ENCODE measurements at regions not wholly inside any gene's neighbourhood (a gene's known extent, or its start where the extent isn't known, plus 50 kb on each side); places are given as distances from the start of the nearest gene placed in this dataset.

DNA sequence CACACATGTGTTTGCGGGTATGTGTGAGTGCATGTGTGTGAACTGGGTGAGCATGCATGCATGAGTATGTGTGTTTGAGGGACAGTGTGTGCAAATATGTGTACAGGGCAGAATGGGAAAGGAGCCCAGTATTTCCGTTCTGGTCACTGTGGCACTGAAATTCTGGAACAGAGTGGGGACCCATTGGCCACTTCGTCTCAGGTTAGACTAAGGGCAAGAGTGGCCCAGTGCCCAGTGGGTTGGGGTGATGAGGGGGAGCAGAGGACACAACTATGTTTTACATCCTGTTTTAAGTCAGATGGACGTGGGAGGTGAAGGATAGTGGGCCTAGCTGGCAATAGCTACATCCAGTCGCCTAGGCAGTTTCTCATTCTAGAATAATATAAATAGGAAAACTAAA, 438.5 kb downstream of the DYNC2H1 start:
- H3K36me3 ChIP-seq (ENCODE audit: insufficient read depth) = no peaks in the 10 kb centered on the region
- 81% methylated on average over 5 of the region's 5 CpGs for WGBS
- no peak for DNase-seq (ENCODE audit: extremely low spot score)
- H3K4me1 ChIP-seq (ENCODE audit: insufficient read depth) = no peaks in the 10 kb centered on the region
- no peak overlapping the region for H3K27ac ChIP-seq (ENCODE audit: low read depth)
- H3K4me3 ChIP-seq (ENCODE audit: low read depth, low read length) = no peak overlapping the region

DNA sequence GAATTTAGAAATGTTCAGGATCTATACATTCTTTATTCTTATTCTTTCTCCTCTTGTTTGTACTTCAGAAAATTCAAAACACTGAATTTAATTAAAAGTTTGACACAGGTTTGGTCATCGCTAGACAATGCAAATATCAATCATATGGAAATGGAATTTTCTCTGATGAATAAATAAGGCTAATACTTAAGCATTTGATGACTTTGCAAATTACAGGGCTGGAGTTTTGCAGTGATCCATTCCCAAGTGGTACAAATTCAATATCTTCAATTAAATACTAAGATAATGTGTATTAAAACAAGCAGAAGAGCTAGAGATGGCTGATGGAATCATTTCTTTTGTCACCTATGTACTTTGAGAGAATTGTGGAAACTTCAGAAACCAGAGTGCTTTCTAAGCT, 439.6 kb downstream of the DYNC2H1 start:
- DNase-seq (ENCODE audit: extremely low spot score) = no peak
- Histone ChIP-seq H3K4me1 (ENCODE audit: insufficient read depth) (no peaks in the 10 kb centered on the region), H3K36me3 (ENCODE audit: insufficient read depth) (no peaks in the 10 kb centered on the region), H3K4me3 (ENCODE audit: low read depth, low read length) (no peak overlapping the region), H3K27ac (ENCODE audit: low read depth) (no peak overlapping the region)
- 99% methylated on average over 1 of the region's 1 CpG for WGBS

DNA sequence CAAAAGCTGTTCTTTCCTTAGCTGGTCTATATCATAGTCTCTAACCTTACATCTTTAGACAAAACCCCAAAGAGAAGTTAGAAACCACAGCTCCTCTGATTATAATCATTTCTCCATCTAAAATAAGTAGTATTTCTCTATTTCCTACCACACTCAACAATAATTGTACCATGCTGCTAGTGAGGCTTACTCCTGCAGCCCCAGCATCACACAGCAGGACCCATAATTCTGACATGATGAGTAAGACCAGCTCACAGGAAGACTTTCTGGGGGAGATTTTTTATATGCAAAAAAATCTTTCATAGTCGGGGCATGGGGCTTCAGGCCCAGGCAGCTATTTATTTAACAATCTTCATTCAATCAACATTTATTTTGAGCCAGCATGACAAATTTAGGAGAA, 441.6 kb downstream of the DYNC2H1 start:
- no peak for DNase-seq (ENCODE audit: extremely low spot score)
- no peaks in the 10 kb centered on the region for H3K4me1 ChIP-seq (ENCODE audit: insufficient read depth)
- no peaks in the 10 kb centered on the region for H3K36me3 ChIP-seq (ENCODE audit: insufficient read depth)
- no peak overlapping the region for H3K4me3 ChIP-seq (ENCODE audit: low read depth, low read length)
- WGBS = 74% methylated on average over 1 of the region's 1 CpG
- H3K27ac ChIP-seq (ENCODE audit: low read depth) = no peak overlapping the region

DNA sequence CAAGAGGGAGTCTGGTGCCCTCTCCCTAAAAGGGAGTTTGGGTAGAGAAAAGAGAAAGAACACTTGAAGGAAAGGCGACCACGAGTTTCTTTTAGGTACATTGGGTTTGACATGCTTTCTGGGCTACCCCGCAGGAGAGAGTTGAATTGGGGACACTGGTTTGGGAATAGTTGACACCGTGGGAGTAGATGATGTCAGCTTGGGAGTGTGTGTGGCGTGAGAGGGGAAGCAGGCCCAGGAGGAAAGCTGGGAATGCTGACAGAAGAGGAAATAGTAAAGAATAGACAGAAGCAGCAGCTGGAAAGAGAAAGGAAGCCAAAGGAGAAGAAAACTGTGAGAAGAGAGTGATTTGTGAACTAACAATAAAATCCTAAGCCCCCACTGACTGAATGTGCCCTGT, 442.9 kb downstream of the DYNC2H1 start:
- 78% methylated on average over 5 of the region's 5 CpGs for WGBS
- Histone ChIP-seq H3K4me3 (ENCODE audit: low read depth, low read length) (no peak overlapping the region), H3K4me1 (ENCODE audit: insufficient read depth) (no peaks in the 10 kb centered on the region), H3K36me3 (ENCODE audit: insufficient read depth) (no peaks in the 10 kb centered on the region), H3K27ac (ENCODE audit: low read depth) (no peak overlapping the region)
- no peak for DNase-seq (ENCODE audit: extremely low spot score)

DNA sequence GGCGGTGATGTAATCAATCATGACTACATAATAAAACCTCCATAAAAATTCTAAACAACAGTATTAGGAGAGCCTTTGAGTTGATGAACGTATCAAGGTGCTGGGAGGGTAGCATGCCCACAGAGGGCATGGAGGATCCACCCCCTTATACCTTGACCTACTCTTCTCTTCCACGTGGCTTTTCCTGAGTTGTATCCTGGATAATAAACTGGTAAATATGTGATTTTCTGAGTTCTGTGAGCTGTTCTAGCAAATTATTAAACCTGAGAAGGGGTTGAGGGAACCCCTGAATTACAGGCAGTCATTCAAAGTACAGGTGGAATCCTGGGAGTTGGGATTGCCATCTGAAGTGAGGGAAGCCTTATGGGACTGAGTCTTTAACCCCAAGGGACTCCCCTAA, 446.9 kb downstream of the DYNC2H1 start:
- Histone ChIP-seq H3K36me3 (ENCODE audit: insufficient read depth) (no peaks in the 10 kb centered on the region), H3K4me3 (ENCODE audit: low read depth, low read length) (no peak overlapping the region), H3K4me1 (ENCODE audit: insufficient read depth) (no peaks in the 10 kb centered on the region), H3K27ac (ENCODE audit: low read depth) (no peak overlapping the region)
- 55% methylated on average over 3 of the region's 3 CpGs for WGBS
- DNase-seq (ENCODE audit: extremely low spot score) = no peak

DNA sequence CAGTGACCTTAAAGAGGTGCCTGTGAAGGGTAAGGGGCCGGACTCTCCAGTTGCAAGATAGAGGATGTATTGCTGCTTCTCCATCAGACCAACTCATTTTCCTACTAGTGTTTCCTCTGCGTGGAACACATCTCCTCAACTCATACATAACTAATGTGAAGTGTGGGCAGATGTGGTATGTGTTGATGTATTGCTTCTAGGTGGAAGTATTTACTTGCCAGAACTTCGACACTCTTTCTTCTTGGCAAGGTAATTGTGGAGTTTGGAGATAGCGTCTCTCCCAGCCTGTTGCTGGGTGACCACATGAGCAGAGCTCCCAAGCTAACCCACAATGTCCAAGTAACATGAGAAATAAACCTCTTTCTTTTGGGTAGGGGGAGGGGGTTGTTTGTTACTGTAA, 456.9 kb downstream of the DYNC2H1 start:
- Histone ChIP-seq H3K4me1 (ENCODE audit: insufficient read depth) (no peaks in the 10 kb centered on the region), H3K4me3 (ENCODE audit: low read depth, low read length) (no peak overlapping the region), H3K36me3 (ENCODE audit: insufficient read depth) (no peaks in the 10 kb centered on the region), H3K27ac (ENCODE audit: low read depth) (no peak overlapping the region)
- WGBS = 68% methylated on average over 4 of the region's 4 CpGs
- DNase-seq (ENCODE audit: extremely low spot score) = no peak

DNA sequence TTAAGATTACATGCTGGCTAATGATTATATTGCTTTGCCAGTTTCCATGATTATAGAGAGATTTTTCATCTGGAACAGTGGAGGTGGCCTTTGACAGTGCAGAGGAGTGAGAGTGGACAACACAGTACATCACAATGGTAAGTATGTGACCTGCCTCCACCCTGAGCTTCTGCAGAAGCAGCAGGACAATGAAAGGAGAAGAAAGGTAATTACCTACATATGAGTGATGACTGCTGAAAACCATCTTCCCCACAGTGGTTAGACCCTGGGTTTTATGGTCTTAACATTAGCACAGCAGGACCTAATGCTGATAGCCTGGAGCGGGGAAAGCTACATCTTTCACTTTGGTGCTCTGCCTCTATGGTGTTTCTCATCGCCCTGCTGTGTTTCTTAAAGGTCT, 454.7 kb upstream of the DDI1 start:
- WGBS = 68% methylated on average over 2 of the region's 2 CpGs
- Histone ChIP-seq H3K27ac (ENCODE audit: low read depth) (no peak overlapping the region), H3K36me3 (ENCODE audit: insufficient read depth) (no peaks in the 10 kb centered on the region), H3K4me1 (ENCODE audit: insufficient read depth) (no peaks in the 10 kb centered on the region), H3K4me3 (ENCODE audit: low read depth, low read length) (no peak overlapping the region)
- no peak for DNase-seq (ENCODE audit: extremely low spot score)

DNA sequence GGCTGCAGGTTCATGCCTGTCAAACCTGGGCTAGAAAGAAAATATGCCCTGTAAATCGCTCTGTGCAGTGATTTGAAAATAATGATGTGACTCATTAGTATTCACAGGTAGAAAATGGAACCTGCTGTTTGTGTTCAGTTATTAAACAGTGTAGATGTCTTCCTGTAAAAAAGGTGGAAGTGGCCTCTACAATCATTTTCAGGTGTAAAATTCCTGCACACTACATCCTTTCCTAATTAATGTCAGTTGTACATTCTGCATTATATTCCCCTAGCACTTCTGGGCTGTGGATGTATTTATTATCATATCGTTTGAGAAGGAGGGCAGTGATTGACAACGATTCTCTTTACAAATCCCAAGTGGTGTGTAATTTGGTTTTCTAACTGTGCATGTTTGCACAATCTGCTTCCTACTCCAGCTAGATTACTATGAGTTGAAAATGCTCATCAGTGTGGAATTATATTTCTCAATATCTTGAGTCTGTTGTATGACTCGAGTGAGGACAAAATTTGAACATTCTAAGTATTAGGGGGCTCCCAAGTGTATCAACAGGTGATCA, 454.0 kb upstream of the DDI1 start:
- Histone ChIP-seq H3K4me3 (ENCODE audit: low read depth, low read length) (no peak overlapping the region), H3K36me3 (ENCODE audit: insufficient read depth) (no peaks in the 10 kb centered on the region), H3K27ac (ENCODE audit: low read depth) (no peak overlapping the region), H3K4me1 (ENCODE audit: insufficient read depth) (no peaks in the 10 kb centered on the region)
- WGBS = 70% methylated on average over 4 of the region's 4 CpGs
- no peak for DNase-seq (ENCODE audit: extremely low spot score)

DNA sequence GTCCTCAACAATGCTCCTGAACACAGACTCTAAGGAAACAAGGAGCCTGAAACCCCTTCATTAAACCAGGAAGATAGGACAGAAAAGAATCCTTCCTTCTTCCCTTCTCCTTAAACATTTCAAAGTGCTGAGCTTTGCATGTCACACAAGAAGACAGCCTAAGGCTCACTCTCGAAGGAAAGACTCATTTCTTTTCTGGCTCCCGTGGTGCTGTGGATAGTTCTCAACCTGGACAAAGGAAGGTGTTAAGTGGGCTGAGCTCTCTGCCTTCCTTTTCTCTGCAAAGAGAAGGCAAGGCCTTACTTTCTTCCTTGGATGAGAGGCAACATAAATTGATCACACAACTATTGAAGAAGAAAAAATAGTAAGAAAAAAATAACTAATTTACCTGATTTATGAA, 452.4 kb upstream of the DDI1 start:
- H3K36me3 ChIP-seq (ENCODE audit: insufficient read depth) = no peaks in the 10 kb centered on the region
- H3K4me1 ChIP-seq (ENCODE audit: insufficient read depth) = no peaks in the 10 kb centered on the region
- WGBS = 45% methylated on average over 2 of the region's 2 CpGs
- DNase-seq (ENCODE audit: extremely low spot score) = no peak
- no peak overlapping the region for H3K4me3 ChIP-seq (ENCODE audit: low read depth, low read length)
- H3K27ac ChIP-seq (ENCODE audit: low read depth) = no peak overlapping the region

DNA sequence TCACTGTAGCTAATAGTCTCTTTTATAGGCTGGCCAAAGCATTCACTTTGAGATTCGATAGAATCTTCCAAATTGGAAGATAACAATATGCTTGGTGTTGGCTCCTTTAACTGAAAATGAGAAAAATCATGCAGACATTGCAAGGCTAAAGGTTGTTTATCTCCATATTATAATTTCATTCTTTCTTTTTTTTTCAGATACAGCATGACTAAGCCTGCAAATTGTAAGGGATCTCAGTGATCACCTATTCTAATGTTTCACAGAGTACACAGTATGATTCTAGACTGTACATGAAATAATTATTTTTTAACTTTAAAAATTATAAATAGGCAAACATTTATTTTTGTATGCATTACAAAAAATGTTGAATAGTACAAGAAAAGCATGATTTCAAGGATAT, 451.7 kb upstream of the DDI1 start:
- no peak overlapping the region for H3K4me3 ChIP-seq (ENCODE audit: low read depth, low read length)
- 64% methylated on average over 1 of the region's 1 CpG for WGBS
- no peak for DNase-seq (ENCODE audit: extremely low spot score)
- H3K36me3 ChIP-seq (ENCODE audit: insufficient read depth) = no peaks in the 10 kb centered on the region
- no peaks in the 10 kb centered on the region for H3K4me1 ChIP-seq (ENCODE audit: insufficient read depth)
- no peak overlapping the region for H3K27ac ChIP-seq (ENCODE audit: low read depth)

DNA sequence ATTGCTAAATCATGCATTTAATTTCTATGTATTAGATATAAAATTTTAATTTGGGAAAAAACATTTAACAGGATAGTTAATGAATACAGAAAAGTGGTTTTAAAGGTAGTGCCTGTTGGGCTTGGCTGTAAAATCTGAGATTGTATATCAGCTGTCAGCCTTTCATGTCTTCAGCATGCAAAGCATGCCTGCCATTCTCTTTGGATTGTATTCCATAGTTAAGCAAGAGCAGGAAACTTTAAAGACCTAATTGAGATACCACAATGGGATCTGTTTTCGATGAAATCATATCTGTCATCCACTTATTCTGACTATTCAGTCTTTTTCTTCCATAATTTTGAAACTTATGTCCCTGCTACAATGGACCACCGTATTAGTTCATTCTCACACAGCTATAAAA, 451.0 kb upstream of the DDI1 start:
- H3K36me3 ChIP-seq (ENCODE audit: insufficient read depth) = no peaks in the 10 kb centered on the region
- 74% methylated on average over 2 of the region's 2 CpGs for WGBS
- DNase-seq (ENCODE audit: extremely low spot score) = no peak
- H3K27ac ChIP-seq (ENCODE audit: low read depth) = no peak overlapping the region
- H3K4me1 ChIP-seq (ENCODE audit: insufficient read depth) = no peaks in the 10 kb centered on the region
- no peak overlapping the region for H3K4me3 ChIP-seq (ENCODE audit: low read depth, low read length)

DNA sequence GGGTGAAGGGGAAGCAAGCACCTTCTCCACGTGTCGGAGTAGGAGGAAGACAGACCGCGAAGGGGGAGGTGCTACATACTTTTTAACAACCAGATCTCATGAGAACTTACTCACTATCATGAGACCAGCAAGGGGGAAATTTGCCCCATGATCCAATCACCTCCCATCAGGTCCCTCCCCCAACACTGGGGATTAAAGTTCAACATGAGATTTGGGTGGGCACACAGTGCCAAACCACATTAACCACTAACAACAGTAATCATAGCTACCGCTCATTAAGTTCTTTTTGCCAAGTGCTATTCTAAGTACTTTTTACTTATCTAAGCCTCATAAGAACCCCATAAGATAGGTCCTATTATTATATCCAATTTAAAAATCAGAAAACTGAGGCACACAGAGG, 450.5 kb upstream of the DDI1 start:
- no peak overlapping the region for H3K4me3 ChIP-seq (ENCODE audit: low read depth, low read length)
- no peaks in the 10 kb centered on the region for H3K36me3 ChIP-seq (ENCODE audit: insufficient read depth)
- no peak for DNase-seq (ENCODE audit: extremely low spot score)
- WGBS = 81% methylated on average over 5 of the region's 5 CpGs
- H3K27ac ChIP-seq (ENCODE audit: low read depth) = no peak overlapping the region
- no peaks in the 10 kb centered on the region for H3K4me1 ChIP-seq (ENCODE audit: insufficient read depth)

DNA sequence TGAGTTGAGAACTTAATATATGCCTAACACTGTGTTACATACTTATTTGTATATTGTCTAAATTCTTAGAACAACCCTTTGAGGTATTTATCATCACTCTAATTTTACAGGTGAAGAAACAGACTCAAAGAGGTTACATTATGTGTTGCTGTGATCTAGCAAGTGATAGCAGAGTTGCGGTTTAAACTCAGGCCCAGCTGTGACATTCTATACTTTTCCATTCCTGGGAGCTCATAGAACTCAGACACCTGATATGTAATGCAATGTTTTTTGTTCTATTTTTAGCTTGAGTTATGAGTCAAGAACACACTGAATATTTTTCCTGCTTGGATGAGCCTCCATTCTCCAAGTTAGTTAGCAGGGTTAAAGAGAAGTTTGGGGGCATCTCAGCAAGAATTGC, 449.7 kb upstream of the DDI1 start:
- no peaks in the 10 kb centered on the region for H3K36me3 ChIP-seq (ENCODE audit: insufficient read depth)
- WGBS = 68% methylated on average over 1 of the region's 1 CpG
- DNase-seq (ENCODE audit: extremely low spot score) = no peak

DNA sequence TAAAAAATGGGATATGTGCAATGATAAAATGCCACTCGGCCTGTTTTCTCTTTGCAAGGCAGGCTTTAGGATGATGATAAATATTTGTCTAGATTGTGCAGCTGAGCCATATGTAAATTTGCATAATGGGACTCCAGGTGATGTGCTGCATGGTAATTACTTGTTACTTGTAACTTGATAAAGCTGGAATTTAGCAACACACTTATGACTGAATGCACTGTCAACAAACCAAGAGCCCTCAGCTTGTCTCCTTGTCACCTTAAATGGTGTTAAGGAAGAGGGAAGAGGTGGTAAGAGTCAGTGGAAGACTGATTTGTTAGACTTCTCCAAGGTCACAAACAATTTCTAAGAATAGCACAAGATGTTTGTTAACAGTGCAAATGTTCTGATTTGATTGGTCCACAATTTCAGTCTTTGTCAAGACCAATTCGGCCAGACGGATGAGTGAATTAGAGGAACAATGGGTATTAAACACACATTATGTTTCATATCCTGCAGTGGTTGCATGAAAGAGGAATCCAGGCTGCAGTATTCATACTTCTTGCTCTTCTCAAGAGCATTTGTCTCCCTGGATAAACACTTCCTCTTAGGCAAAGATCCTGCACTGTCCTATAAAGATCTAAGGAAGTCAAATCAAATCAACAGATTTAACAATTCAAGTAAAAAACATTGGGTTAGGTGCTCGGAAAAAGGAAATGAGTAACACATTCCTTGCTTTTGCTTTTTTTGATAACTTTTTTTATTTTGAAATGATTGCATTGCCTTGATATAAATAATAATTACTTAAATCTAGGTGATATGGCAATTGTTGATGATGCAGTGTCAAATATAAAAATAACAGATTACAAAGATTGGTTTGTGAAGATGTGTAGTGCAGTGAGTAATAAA, 448.3 kb upstream of the DDI1 start:
- no peak for DNase-seq (ENCODE audit: extremely low spot score)
- Histone ChIP-seq H3K4me3 (ENCODE audit: low read depth, low read length) (no peak overlapping the region), H3K27ac (ENCODE audit: low read depth) (no peak overlapping the region), H3K36me3 (ENCODE audit: insufficient read depth) (no peaks in the 10 kb centered on the region), H3K4me1 (ENCODE audit: insufficient read depth) (no peaks in the 10 kb centered on the region)
- 69% methylated on average over 4 of the region's 4 CpGs for WGBS

More for the DNA sequence above, 449.7 kb upstream of the DDI1 start:
- Histone ChIP-seq H3K4me3 (ENCODE audit: low read depth, low read length) (no peak overlapping the region), H3K27ac (ENCODE audit: low read depth) (no peak overlapping the region), H3K4me1 (ENCODE audit: insufficient read depth) (no peaks in the 10 kb centered on the region)
